Kasumi-1 (cell line): ENCODE measurements at regions not wholly inside any gene's neighbourhood (a gene's known extent, or its start where the extent isn't known, plus 50 kb on each side); places are given as distances from the start of the nearest gene placed in this dataset.
"Not testable (repeated sequence)": the region's sequence is repeated elsewhere in the genome, so short reads cannot be mapped to it uniquely, and the experiment has no call there.

Source experiments
- DNase-seq, 2 experiments: peaks; one replicate each; lab custom pipeline; 2025; lab: John Stamatoyannopoulos, UW

DNA sequence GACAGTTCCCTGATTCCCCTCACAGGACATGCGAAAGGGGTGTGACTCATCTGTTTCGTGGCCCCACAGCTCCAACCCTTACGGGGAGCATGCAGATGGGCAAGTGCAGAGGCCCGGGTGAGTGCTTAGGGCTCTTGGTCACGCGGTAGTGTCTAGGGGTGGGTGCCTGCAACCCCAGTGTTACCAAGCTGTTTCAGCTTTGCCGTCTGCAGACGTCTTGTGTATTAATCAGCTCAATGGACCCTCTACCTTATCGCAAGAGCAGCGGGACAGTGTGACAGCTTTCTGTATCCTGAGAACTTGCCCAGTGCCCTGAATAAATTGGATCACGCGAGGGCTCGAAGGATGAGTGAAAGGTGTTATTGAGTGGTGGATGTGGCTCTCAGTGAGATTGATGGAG, 816.4 kb upstream of the ANO3 start:
- no peak for DNase-seq

DNA sequence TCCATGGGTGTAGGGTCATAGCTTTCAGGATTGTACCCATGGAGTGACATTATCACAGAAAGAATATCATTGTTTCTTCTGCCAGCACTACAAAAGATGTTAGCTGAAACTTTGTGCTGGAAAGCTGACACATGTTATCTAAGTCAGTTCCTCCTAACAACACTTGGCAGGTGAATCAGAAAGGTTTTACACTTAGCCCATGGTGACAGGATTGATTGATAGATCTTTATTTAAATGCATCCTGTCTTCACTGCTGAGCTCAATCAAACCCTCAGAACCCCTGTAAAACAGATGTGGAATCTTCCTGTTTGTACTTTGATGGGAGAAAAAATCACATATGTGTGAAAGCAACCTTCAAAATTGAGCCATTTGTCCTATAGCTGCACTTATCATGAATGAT, 811.5 kb upstream of the ANO3 start:
- DNase-seq: no peak

DNA sequence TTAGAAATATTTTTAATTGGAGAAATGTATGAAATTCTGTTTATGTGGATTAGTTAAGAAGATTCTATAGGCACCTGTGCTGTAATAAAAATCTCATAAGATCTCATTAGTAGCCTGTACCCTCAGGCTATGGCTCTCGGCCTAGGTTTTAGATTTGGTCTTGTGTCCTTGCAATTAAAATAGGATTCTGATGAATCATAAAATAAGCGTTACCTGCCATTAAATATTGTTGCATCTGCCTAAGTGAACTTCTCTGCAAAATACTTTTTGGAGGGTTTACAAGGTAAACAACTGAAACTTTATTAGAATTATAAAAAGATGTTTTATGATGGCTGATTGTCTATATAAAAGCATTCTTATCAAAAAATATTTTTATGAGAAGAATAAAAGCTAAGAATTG, 804.1 kb upstream of the ANO3 start:
- no peak for DNase-seq

DNA sequence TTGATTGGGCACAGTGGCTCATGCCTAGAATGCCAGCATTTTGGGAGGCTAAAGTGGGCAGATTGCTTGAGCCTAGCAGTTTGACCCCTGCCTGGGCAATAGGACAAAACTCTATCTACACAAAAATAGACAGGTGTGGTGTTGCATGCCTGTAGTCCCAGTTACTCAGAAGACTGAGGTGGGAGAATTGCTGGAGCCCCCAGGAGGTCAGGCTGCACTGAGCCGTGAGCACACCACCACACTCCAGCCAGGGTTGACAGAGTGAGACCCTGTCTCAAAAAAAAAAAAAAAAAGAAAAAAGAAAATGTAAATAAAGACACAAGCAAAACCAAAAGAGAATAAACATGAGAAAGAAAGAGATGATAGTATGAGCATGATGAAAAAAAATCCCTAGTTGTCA, 802.4 kb upstream of the ANO3 start:
- DNase-seq: no peak

DNA sequence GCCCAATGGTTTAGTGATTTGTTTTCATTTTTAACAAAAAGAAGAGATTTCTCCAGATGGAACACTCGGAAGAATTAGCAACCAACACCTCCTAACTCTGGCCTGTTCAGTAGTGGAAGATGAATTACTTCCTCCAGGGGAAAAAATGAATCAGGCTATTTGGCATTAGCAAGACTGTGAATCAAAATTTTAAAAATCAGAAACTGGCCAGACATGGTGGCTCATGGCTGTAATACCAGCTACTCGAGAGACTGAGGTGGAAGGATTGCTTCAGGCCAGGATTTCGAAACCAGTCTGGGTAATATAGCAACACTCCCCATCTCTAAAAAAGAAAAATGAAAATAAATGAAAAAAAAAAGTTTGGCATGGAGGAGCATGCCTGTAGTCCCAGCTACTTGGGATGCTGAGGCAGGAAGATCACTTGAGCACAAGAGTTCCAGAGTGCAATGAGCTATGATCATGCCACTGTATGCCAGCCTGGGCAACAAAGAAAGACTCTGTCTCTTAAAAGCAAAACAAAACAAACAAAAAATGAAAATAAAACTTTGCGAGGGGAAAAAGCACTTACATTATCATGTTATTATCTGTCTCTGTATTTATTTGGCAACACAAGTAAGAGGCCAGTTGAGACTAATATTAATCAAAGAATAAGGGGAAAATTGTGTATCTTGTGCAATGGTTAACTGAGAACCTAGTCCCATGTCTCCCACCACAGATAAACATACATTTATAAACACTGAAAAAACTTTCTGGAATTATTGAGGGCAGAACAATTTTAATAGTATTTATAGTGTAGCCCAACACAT, 796.3 kb upstream of the ANO3 start:
- no peak for DNase-seq

DNA sequence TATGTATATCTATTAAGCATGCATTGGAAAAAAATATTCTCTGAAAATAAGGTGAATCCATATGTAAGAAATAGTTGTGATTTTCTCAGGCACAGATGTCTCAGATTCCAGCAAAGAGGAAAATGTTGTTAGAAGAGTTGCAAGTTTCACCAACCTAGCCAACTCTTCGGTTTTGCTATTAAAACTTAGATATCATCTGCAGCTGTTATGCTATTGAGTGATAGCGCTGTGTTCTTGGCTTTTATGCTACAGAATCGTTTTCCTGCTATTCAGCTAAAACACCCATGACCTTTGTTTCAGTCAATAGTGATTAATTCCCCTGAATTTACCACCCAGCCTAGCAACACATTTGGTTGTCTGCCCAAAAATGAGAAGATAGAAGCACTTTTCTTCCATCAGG, 795.6 kb upstream of the ANO3 start:
- no peak for DNase-seq

DNA sequence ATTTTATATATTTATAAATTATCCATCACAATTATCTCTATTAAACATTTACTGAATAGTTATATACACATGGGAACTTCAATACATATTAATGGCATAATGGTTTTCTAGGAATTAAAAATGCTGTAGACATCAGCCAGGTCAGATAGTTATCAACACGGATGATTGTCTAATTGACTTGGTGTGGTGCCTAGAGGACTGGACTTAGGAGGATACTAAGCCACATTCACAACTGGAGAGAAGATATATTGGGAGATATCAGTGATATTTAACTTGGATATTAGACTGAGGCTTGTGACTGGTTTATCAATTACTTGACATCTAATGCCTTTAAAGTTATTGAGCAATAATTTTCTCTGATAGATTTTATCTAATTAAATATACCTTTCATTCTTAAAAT, 794.5 kb upstream of the ANO3 start:
- DNase-seq: no peak

DNA sequence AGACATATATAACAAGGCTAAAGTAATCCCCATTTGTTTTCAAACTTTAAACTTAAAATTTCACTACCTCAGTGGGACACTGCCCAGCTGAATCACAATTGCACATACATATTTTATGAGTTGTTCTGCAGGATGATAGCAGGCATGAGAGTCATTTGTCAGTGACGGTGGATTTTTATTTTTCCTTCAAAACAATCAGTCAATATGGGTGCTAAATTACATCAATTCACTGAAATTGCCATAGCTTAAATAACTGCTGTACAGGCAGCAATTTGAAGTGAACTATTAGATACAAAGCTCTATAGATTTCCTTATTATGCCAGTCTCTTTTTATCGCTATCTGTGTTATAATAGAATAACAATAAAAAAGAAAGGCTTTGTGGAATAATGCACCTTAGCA, 784.6 kb upstream of the ANO3 start:
- no peak for DNase-seq

DNA sequence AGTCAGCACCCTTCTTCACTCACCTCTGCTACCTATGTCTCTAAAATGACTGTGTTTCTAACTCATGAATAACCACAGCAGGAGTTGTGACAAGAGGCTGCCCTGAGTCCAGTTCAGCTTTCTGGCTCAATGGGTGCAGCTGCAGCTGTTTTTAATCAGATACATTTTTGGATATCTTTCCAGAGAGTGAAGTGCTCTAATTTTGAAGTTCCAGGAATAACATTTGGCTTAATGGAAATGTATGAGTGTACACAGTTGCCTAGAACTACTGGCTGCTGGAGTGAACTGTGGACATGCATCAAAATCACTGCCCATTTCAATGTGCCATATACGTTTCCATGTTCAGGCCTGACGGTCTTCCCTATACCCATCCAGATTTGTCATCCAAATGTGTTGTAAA, 769.5 kb upstream of the ANO3 start:
- no peak for DNase-seq

DNA sequence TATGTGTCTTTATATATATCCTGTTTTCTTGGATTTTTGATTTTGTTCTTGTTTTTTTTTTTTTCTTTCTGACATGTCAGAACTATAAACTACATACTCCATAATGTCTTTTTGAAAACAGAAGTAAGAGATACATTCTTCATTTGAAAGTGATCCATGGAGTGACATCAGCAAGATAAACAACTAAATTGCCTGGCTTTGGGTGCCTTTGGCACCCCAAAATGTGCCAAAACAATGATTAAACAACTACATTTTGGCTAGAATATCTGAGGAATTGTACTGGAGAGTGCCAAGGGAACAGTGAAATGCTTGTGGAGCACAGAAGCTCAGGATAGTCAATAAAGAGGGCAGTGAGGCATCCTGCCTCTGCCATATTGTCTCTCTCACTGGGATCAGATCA, 766.1 kb upstream of the ANO3 start:
- DNase-seq: no peak

DNA sequence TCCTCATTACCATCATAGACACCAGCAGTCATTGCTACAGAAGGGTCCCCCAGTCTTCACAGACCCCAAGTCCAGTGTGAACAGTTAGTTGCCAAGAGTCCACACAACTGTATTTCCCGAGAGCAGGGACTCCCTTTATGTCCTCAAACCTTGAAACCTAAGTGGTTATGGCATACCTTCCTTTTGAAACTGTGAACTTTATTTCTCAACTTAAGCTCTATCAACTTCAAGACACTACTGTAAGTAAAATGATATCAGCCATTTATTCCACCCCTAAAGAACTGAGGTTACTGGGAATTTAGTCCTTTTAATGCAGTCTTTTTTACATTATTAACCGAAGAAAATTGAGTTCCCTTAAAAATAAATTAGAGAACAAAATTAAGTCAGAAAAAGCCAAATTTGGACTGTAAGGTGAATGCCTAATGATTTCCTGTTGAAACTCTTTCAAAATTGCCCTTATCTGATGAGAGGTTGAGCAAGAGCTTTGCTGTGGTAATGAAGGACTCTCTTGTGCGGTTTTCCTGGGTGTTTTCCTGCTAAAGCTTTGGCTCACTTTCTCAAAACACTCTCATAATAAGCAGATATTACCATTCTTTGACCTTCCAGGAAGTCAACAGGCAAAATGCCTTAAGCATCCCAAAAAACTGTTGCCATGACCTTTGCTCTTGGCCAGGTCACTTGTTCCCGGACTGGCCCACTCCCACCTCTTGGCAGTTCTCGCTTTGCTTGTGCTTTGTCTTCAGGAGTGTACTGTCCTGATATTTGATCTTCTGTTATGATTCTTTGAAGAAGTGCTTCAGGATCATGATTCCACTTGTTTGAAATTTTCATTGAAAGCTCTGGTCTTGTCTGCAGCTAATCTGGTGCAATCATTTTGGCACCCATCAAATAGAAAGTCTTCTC, 765.4 kb upstream of the ANO3 start:
- peak; percentile 61 to 65 for DNase-seq

DNA sequence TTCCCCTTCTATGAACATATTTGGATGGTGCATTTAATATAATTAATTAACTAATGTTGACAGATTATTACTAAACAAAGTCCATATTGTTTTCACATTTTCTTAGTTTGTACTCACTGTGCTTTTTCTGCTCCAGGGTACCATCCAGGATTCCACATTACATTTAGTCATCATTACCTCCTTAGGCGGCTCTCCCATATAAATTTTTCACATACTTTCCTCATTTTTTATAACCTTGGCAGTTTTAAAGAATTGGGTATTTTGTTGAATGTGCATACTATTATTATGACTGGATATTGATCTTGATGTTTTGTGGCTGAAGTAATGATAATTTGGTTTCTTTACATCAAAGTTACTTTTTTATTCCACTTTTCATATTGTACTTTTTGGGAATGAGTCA, 755.6 kb upstream of the ANO3 start:
- no peak for DNase-seq

DNA sequence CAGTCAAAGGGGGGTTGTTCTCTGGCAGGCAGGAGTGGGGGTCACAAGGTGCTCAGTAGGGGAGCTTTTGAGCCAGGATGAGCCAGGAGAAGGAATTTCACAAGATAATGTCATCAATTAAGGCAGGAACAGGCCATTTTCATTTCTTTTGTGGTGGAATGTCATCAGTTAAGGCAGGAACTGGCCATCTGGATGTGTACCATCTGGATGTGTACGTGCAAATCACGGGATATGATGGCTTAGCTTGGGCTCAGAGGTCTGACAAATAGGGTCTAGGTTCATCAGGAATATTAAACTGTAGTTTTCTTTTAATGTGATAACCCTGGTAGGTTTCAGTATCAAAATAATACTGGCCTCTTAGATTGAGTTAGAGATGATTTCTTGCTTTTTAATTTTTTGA, 752.4 kb upstream of the ANO3 start:
- DNase-seq: not testable (repeated sequence)

DNA sequence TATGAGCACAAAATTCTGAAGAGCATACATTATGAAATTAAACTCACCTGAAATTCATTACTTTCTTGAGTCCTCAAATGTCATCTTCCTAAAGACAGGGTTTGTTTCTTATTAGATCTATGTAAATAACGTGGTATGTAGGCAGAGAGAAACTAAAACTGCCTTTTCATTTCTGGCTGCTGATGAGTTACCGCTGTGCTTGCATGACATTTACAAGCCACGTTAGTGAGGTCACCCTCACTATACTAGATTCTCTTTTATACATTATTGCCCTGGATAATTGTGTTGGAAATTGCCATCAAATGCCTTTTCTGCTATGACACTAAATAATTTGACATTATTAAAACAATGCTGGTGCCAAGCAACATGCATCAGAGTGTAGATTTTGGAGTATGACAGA, 748.3 kb upstream of the ANO3 start:
- no peak for DNase-seq

DNA sequence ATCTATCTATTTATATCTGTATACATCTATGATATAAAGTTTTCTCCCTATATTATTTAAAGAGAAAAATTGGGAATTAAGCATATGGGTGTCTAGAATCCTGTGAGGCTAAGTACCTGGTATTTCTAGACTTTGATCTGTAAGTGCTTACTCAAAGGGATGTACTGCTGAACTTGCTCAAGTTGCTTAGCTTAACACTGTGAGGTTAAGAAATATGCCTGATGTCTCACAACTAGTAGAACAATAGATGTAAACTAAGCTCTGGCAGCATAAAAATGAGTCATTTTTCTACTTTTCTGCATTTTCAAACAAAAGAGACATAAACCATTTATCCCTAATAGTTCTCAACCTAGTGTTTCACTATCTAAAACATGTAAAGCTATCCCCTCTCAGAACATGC, 744.4 kb upstream of the ANO3 start:
- no peak for DNase-seq

DNA sequence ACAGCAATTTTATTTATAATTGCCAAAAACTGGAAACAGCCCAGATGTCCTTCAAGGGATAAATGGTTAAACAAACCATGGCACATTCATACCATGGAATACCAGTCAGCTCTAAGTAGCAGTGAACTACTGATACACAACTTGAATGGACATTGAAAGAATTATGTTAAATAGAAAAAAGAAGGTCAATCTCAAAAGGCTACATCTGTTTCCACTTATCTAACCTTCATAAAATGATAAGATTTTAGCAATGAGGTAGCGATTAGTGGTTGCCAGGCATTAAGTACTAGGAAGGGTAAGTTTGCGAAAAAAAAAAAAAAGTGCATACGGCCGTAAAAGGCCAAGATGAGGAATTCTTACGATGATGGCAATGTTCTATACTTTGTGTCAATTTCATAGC, 738.7 kb upstream of the ANO3 start:
- DNase-seq: no peak

DNA sequence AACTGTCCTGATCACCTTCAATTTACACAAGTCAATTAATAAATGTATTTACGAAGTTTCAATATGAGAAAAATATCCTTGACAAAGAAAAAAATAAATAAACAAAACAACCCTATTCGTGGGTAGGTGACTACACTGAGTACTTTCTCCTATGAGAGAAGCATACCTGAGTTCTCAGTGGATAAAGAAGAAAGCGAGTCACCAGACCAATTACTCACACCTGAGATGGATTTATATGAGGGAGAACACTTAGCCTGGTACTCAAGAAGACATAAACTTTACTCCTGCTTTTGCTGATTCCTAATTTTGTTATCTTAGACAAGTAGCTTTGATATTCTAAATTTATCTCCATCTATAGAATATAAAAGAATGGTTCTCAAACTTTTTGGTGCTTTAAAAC, 735.2 kb upstream of the ANO3 start:
- DNase-seq: no peak

DNA sequence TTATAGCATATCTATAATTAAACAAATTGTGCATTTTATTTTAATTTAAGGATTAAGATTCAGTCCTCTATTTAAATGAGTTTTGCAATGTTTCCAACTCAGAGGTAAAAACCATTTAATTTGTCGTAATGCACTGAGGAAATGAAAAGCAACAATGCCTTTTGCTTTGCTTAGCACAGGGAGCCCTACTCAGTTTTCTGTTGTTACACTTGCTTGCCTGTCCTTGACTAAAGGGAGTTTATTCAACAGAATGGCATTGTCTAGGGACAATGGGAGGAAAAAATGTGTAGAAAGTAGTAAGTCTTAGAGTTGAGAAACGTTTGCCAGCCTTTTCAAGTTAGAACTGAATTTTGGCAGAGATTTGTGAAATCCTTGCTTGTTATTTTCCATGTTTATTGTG, 734.2 kb upstream of the ANO3 start:
- no peak for DNase-seq

DNA sequence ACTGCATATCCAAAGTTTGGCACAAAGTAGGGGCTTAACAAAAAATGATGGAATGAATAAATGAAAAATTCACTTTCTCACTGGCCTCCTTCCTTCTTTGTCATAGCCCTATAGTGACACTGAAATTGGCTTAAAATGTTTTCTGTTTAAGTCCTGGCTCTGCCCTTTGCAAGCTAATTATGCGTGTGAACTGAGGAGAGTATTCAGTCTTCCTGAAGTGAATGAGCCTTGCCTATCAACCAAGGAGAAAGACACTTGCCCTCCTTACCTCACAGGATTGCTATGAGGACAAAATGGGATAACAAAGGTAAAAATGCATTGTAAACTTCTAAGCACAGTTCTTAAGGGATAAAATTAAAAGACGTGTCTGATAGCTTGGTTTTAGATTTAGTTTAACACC, 729.8 kb upstream of the ANO3 start:
- DNase-seq: no peak

DNA sequence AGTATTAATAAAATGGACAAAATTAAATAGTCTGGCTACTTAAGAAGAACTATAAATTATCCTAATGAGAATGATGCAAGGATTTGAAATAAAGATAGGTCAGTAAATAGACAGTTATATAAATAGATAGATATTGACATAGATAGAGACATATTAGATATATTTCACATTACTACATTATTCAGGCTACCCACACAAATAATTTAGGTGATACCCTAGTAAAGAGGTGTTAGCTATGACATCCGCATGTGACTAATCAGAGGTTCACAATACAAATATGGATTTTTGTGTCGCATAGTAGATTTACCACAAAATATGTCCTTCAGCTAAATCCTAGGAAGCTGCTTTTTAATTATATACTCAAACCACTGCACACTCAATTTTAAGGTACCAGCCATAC, 729.0 kb upstream of the ANO3 start:
- no peak for DNase-seq

DNA sequence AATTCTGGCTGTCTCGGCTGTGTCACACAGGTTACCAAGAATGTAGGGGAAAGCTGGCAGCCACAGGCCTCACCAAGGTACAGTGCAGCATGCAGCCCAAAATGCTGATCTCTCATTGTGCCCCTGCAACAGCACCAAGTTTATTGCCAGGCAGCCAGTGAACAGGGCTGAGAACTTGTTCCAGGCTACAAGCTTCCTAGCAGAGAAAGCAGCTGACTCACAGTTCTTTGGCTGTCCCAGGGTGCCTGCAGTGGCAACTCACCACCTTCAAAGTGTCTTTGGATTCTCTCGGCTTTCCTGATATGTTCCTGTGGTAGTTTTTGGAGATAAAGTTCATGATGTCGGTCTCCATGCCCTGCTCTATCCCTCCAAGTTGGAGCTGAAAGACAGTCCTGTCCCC, 719.1 kb upstream of the ANO3 start:
- no peak for DNase-seq

DNA sequence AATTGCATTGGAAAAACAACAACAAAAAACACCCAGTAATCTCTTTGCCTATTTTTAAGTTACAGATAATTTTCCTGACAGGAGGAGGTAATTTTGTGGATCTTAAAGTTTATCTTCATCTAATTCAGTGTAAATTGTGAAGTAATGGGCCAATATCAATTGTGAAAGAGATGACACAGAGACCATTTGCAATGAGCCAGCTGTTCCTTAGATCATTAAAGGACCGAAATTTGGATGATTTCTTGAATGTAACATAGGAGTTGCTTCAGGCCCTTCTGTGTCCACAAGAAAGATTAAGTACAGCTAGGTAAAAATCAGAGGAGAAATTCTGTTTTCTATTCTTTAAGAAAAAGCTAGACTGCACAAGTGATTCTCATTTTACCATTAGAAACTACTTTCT, 718.5 kb upstream of the ANO3 start:
- no peak for DNase-seq

DNA sequence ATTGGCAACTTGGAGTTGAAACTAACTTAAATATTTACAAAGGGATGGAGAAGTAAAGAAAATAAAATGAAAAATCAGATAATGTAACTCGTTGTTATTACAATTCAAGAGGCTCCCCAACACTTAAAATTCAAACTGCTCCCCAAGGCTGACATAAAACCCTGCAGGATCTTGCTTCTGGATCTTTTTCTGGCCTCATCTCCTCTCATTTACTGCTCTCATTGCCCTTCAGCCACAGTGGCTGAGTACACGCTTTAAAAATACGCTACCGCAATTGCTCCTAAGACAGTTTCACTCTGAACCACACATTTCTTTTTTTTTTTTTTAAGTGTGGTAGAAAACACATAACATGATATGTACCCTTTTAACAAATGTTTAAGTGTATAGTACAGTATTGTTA, 718.1 kb upstream of the ANO3 start:
- DNase-seq: no peak

DNA sequence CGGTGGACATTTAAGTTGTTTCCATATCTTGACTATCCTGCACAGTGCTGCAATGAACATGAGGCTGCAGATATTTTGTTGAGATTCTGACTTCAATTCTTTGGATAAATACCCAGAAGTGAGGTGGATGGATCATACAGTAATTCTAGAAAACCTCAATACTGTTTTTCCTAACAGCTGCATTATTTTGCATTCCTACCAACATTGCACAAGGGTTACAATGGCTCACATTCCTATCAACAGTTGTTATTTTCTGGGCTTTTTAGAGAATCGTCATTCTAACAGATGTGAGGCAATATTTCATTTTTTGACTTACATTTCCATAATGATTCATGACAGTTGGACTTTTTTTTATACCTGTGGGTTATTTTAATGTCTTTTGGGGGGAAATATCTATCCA, 716.9 kb upstream of the ANO3 start:
- no peak for DNase-seq
